SK-N-SH treated with all-trans-retinoic acid at 6 μM for 48 hours (cell line): ENCODE measurements at regions not wholly inside any gene's neighbourhood (a gene's known extent, or its start where the extent isn't known, plus 50 kb on each side); places are given as distances from the start of the nearest gene placed in this dataset.

Source experiments
- ATAC-seq: fragments of 200-7000 bp; cut with Tn5 transposase; 3 replicates; pipeline ENCODE4 v1.9.1; 2020; ENCODE audit warnings: mild to moderate bottlenecking, moderate library complexity
- ARNTL ChIP-seq: fragments of 450-650 bp; formaldehyde crosslinking; IDR thresholded peaks from 2 replicates; pipeline ENCODE4 v1.5.0; 2020; ENCODE audit warnings: low read depth, mild to moderate bottlenecking, moderate library complexity, borderline replicate concordance
- BACH2 ChIP-seq: fragments of 250-450 bp; sonication (Bioruptor Pico); IDR thresholded peaks from 2 replicates; pipeline ENCODE4 v1.9.0; 2021; ENCODE audit warnings: mild to moderate bottlenecking, borderline replicate concordance
- CREB5 ChIP-seq: fragments of 250-450 bp; sonication (Bioruptor Pico); IDR thresholded peaks from 2 replicates; pipeline ENCODE4 v1.5.1; 2020; ENCODE audit warnings: low read depth, mild to moderate bottlenecking, moderate library complexity
- ESRRG ChIP-seq: fragments of 250-450 bp; sonication (Bioruptor Pico); IDR thresholded peaks from 2 replicates; pipeline ENCODE4 v1.6.1; 2021; ENCODE audit warnings: mild to moderate bottlenecking
- GLIS3 ChIP-seq: fragments of 250-450 bp; sonication (Bioruptor Pico); IDR thresholded peaks from 2 replicates; pipeline ENCODE4 v1.5.0; 2020; ENCODE audit warnings: mild to moderate bottlenecking, moderate library complexity
- ISL1 ChIP-seq: fragments of 250-450 bp; sonication (Bioruptor Pico); IDR thresholded peaks from 2 replicates; pipeline ENCODE4 v2.1.2; 2022; ENCODE audit warnings: mild to moderate bottlenecking, moderate library complexity
- OSR1 ChIP-seq: fragments of 250-450 bp; sonication (Bioruptor Pico); IDR thresholded peaks from 2 replicates; pipeline ENCODE4 v1.8.0; 2022; ENCODE audit warnings: moderate library complexity, mild to moderate bottlenecking, inconsistent platforms
- PATZ1 ChIP-seq: fragments of 250-450 bp; sonication (Bioruptor Pico); IDR thresholded peaks from 2 replicates; pipeline ENCODE4 v1.8.0; 2020; ENCODE audit warnings: mild to moderate bottlenecking, moderate library complexity, borderline replicate concordance
- RARB ChIP-seq: fragments of 250-450 bp; sonication (Bioruptor Pico); IDR thresholded peaks from 2 replicates; pipeline ENCODE4 v1.8.0; 2021; ENCODE audit warnings: mild to moderate bottlenecking, moderate library complexity
- SNAI2 ChIP-seq: fragments of 250-450 bp; sonication (Bioruptor Pico); IDR thresholded peaks from 2 replicates; pipeline ENCODE4 v1.5.0; 2020; ENCODE audit warnings: mild to moderate bottlenecking, moderate library complexity
- TCF4 ChIP-seq: fragments of 250-450 bp; sonication (Bioruptor Pico); IDR thresholded peaks from 2 replicates; pipeline ENCODE4 v1.8.0; 2021; ENCODE audit warnings: mild to moderate bottlenecking, moderate library complexity, borderline replicate concordance
- TOX ChIP-seq: fragments of 250-450 bp; sonication (Bioruptor Pico); IDR thresholded peaks from 2 replicates; pipeline ENCODE4 v1.8.0; 2021; ENCODE audit warnings: mild to moderate bottlenecking, moderate library complexity, borderline replicate concordance
- ZC3H10 ChIP-seq: fragments of 250-450 bp; sonication (Bioruptor Pico); IDR thresholded peaks from 2 replicates; pipeline ENCODE4 v1.5.1; 2021; ENCODE audit warnings: mild to moderate bottlenecking, moderate library complexity
- ZFP3 ChIP-seq: fragments of 250-450 bp; sonication (Bioruptor Pico); IDR thresholded peaks from 2 replicates; pipeline ENCODE4 v1.5.0; 2020; ENCODE audit warnings: mild to moderate bottlenecking, moderate library complexity
- ZFP30 ChIP-seq: fragments of 450-650 bp; formaldehyde crosslinking; IDR thresholded peaks from 2 replicates; pipeline ENCODE4 v1.5.0; 2022; ENCODE audit warnings: mild to moderate bottlenecking, moderate library complexity
- ZNF565 ChIP-seq: fragments of 450-650 bp; formaldehyde crosslinking; conservative IDR thresholded peaks from 2 replicates; pipeline ENCODE4 v1.5.0; 2020; ENCODE audit warnings: low read depth, mild to moderate bottlenecking, moderate library complexity
- ZNF70 ChIP-seq: fragments of 450-650 bp; formaldehyde crosslinking; IDR thresholded peaks from 2 replicates; pipeline ENCODE4 v1.5.0; 2020; ENCODE audit warnings: mild to moderate bottlenecking, moderate library complexity
- ZNF8 ChIP-seq: fragments of 450-650 bp; formaldehyde crosslinking; IDR thresholded peaks from 2 replicates; pipeline ENCODE4 v1.5.0; 2020; ENCODE audit warnings: mild to moderate bottlenecking, moderate library complexity
- TF ChIP-seq, protein P1 (sequence below): fragments of 250-450 bp; sonication (Bioruptor Pico); IDR thresholded peaks from 2 replicates; pipeline ENCODE4 v1.5.0; 2020; ENCODE audit warnings: mild to moderate bottlenecking, moderate library complexity
- TF ChIP-seq, protein P2 (sequence below): fragments of 250-450 bp; sonication (Bioruptor Pico); IDR thresholded peaks from 2 replicates; pipeline ENCODE4 v1.5.1; 2021; ENCODE audit warnings: mild to moderate bottlenecking, moderate library complexity

GRCh38 chr18:60130284-60130683 is 230.5 kb downstream of the PMAIP1 start (continued):
- TF ChIP-seq, protein P1, sequence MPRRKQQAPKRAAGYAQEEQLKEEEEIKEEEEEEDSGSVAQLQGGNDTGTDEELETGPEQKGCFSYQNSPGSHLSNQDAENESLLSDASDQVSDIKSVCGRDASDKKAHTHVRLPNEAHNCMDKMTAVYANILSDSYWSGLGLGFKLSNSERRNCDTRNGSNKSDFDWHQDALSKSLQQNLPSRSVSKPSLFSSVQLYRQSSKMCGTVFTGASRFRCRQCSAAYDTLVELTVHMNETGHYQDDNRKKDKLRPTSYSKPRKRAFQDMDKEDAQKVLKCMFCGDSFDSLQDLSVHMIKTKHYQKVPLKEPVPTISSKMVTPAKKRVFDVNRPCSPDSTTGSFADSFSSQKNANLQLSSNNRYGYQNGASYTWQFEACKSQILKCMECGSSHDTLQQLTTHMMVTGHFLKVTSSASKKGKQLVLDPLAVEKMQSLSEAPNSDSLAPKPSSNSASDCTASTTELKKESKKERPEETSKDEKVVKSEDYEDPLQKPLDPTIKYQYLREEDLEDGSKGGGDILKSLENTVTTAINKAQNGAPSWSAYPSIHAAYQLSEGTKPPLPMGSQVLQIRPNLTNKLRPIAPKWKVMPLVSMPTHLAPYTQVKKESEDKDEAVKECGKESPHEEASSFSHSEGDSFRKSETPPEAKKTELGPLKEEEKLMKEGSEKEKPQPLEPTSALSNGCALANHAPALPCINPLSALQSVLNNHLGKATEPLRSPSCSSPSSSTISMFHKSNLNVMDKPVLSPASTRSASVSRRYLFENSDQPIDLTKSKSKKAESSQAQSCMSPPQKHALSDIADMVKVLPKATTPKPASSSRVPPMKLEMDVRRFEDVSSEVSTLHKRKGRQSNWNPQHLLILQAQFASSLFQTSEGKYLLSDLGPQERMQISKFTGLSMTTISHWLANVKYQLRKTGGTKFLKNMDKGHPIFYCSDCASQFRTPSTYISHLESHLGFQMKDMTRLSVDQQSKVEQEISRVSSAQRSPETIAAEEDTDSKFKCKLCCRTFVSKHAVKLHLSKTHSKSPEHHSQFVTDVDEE (CRISPR knock-in tag), result no peak
- TF ChIP-seq OSR1 (CRISPR knock-in tag) (no peak), ZNF565 (CRISPR knock-in tag) (no peak), ZFP30 (no peak), ARNTL (CRISPR knock-in tag) (no peak), TOX (CRISPR knock-in tag) (no peak), ISL1 (no peak)

DNA sequence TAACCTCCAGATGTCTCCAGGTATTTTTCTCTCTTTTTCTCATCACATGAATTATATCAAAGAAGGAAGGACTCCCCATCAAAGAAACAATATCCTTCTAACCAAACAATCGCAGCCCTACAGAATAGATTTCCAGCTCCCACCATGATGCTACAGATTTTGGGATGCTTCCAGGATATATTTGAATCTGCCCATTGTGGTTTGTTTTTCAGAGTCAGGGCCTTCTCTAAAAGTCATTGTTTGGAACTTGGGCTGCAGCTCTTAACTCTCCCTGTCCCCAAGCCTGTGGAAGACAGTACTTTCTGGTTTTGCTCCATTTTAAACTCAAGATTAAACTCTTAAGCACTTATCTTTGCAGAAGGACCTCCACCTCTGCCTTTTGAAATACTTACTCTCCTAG is 223.2 kb downstream of the PMAIP1 start:
- ATAC-seq, result no peak
- no peak for TF ChIP-seq CREB5 (CRISPR knock-in tag)
- TF ChIP-seq, protein P1 (CRISPR knock-in tag), result no peak
- TF ChIP-seq PATZ1, result no peak
- TF ChIP-seq ISL1, result no peak

DNA sequence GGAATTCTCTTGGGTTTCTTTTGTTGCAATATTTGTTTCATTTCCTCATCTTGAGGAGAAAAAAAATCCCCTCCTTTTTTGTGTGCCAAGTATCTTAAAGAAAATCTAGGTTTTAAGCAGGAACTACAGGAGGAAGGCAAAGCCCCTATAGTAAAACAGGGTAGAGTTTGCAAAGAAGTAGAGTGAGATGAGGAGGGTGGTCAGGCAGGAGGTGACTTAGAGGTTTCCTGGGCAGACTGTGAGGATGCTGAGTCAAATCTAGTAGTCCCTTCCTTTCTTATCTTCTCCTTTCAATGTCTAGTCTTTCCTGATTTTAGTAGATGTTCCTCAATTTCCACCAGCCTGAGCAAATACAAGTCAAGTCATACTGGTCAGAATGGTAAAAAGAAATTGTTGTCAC is 222.5 kb downstream of the PMAIP1 start:
- TF ChIP-seq ZNF8 (CRISPR knock-in tag), result no peak
- TF ChIP-seq ARNTL (CRISPR knock-in tag), result no peak
- no peak for TF ChIP-seq ZFP3
- TF ChIP-seq, protein P2, sequence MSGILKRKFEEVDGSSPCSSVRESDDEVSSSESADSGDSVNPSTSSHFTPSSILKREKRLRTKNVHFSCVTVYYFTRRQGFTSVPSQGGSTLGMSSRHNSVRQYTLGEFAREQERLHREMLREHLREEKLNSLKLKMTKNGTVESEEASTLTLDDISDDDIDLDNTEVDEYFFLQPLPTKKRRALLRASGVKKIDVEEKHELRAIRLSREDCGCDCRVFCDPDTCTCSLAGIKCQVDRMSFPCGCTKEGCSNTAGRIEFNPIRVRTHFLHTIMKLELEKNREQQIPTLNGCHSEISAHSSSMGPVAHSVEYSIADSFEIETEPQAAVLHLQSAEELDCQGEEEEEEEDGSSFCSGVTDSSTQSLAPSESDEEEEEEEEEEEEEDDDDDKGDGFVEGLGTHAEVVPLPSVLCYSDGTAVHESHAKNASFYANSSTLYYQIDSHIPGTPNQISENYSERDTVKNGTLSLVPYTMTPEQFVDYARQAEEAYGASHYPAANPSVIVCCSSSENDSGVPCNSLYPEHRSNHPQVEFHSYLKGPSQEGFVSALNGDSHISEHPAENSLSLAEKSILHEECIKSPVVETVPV (CRISPR knock-in tag), result no peak
- no peak for TF ChIP-seq ESRRG (CRISPR knock-in tag)
- no peak for TF ChIP-seq TOX (CRISPR knock-in tag)
- no peak for TF ChIP-seq ZNF70 (CRISPR knock-in tag)
- no peak for TF ChIP-seq RARB (CRISPR knock-in tag)
- no peak for TF ChIP-seq BACH2 (CRISPR knock-in tag)
- no peak for ATAC-seq

GRCh38 chr18:60120231-60120750 is 220.5 kb downstream of the PMAIP1 start:
- TF ChIP-seq OSR1 (CRISPR knock-in tag) (no peak), BACH2 (CRISPR knock-in tag) (no peak), ZNF70 (CRISPR knock-in tag) (no peak), RARB (CRISPR knock-in tag) (no peak), TOX (CRISPR knock-in tag) (no peak), SNAI2 (CRISPR knock-in tag) (no peak), ZFP3 (no peak), ZNF8 (CRISPR knock-in tag) (no peak), PATZ1 (no peak), TCF4 (CRISPR knock-in tag) (no peak), ZC3H10 (CRISPR knock-in tag) (no peak), GLIS3 (no peak)
- TF ChIP-seq, protein P2 (CRISPR knock-in tag), result no peak
- ATAC-seq, result no peak
